ENCODE measurements at regions not wholly inside any gene's neighbourhood (a gene's known extent, or its start where the extent isn't known, plus 50 kb on each side); places are given as distances from the start of the nearest gene placed in this dataset.

GRCh38 chr11:134538742-134539141 lies 126.7 kb upstream of the B3GAT1 start:
- no peak overlapping the region for H3K27ac ChIP-seq
- 69 to 72% methylated on average over 15 of the region's 15 CpGs for WGBS, 2 donors
- DNase-seq (no peak), ATAC-seq (no peak)
- H3K36me3 ChIP-seq, result no peaks in the 10 kb centered on the region
- no peaks in the 10 kb centered on the region for H3K9me3 ChIP-seq
- H3K4me3 ChIP-seq, result no peak overlapping the region
- no peak for TF ChIP-seq CTCF (IDR thresholded peaks at IDR 0.05)
- H3K4me1 ChIP-seq, result no peaks in the 10 kb centered on the region
- intact Hi-C loops (cut with DNase I), result no loop called here
- peaks cover 0 to 66% (median 31%) of the 10 kb centered on the region in 7 donors for H3K27me3 ChIP-seq

GRCh38 chr11:134537941-134538340 lies 125.9 kb upstream of the B3GAT1 start:
- WGBS, 2 donors, result 79 to 82% methylated on average over 7 of the region's 7 CpGs
- Histone ChIP-seq H3K9me3 (no peaks in the 10 kb centered on the region), H3K27ac (no peak overlapping the region), H3K4me1 (no peaks in the 10 kb centered on the region), H3K4me3 (no peak overlapping the region), H3K36me3 (no peaks in the 10 kb centered on the region), H3K27me3 (peaks cover 0 to 68% (median 31%) of the 10 kb centered on the region in 7 donors)
- DNase-seq (no peak), ATAC-seq (no peak)
- TF ChIP-seq CTCF (IDR thresholded peaks at IDR 0.05), result no peak
- intact Hi-C loops (cut with DNase I), result no loop called here

- peaks cover 0 to 74% (median 31%) of the 10 kb centered on the region in 7 donors for H3K27me3 ChIP-seq
- 46 to 47% methylated on average over 11 of the region's 11 CpGs for WGBS, 2 donors
- no peak overlapping the region for H3K4me3 ChIP-seq
- no peaks in the 10 kb centered on the region for H3K9me3 ChIP-seq
- no peaks in the 10 kb centered on the region for H3K36me3 ChIP-seq
- no peak for TF ChIP-seq CTCF (IDR thresholded peaks at IDR 0.05)
- peak in 1 of 8 donors; percentile 35 for ATAC-seq
- no peaks in the 10 kb centered on the region for H3K4me1 ChIP-seq
- no peak for DNase-seq
- no peak overlapping the region for H3K27ac ChIP-seq
- intact Hi-C loops (cut with DNase I), result no loop called here
Observed at GRCh38 chr11:134537296-134537695, 125.3 kb upstream of the B3GAT1 start.

GRCh38 chr11:134536677-134537076 lies 124.6 kb upstream of the B3GAT1 start:
- no peak for TF ChIP-seq CTCF (IDR thresholded peaks at IDR 0.05)
- Histone ChIP-seq H3K36me3 (no peaks in the 10 kb centered on the region), H3K4me1 (no peaks in the 10 kb centered on the region), H3K9me3 (no peaks in the 10 kb centered on the region), H3K27me3 (peaks cover 0 to 80% (median 31%) of the 10 kb centered on the region in 7 donors), H3K27ac (no peak overlapping the region), H3K4me3 (no peak overlapping the region)
- DNase-seq (peak in 1 of 2 donors; percentile 2), ATAC-seq (no peak)
- intact Hi-C loops (cut with DNase I), result no loop called here
- WGBS, 2 donors, result 59 to 65% methylated on average over 8 of the region's 8 CpGs

All from heart right ventricle (tissue), 16 donors.